Gastrocnemius medialis (tissue), 4 donors: ENCODE measurements at regions not wholly inside any gene's neighbourhood (a gene's known extent, or its start where the extent isn't known, plus 50 kb on each side); places are given as distances from the start of the nearest gene placed in this dataset.

Experiments
- CTCF ChIP-seq, 5 experiments: fragments of 450-650 bp in 3 of 5; fragments of 200-600 bp in 2 of 5; sonication (generic) in 2 of 5; IDR thresholded peaks in 4 of 5; conservative IDR thresholded peaks in 1 of 5; 1 replicate in 4 of 5; 2 replicates in 1 of 5; pipeline ENCODE4 v1.5.1; 2016 to 2019; ENCODE audit warnings: antibody characterized with exemption in 5 of 5, mild to moderate bottlenecking in 3 of 5, moderate library complexity in 3 of 5
- POLR2A ChIP-seq, 2 donors: fragments of 450-650 bp; IDR thresholded peaks; one replicate each; pipeline ENCODE4 v1.6.1; 2017; ENCODE audit warnings: antibody characterized with exemption in 2 of 2, mild to moderate bottlenecking in 2 of 2, moderate library complexity in 2 of 2

DNA sequence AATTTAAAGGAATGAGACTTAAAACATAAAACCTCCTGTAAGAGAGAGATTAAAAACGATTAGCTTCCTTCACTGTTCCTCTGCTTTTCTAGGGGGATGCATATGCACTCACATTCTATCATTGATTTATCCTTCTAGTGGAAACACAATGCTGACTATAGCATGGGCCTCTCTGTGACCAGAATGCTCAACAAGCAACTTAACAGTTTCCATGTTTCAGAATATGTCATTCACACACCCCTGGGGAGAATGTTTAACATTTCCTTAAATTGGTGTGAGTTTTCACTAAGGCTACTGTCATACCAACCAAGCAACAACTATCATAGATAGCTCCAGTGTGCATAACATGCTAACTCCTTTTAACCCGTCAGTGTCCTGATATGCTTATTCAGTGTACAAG is 337.9 kb upstream of the GRM7 start:
- TF ChIP-seq CTCF (IDR thresholded peaks at IDR 0.05 in 4 of 5, conservative IDR thresholded peaks at IDR 0.05 in 1 of 5) (no peak), POLR2A (IDR thresholded peaks at IDR 0.05) (no peak)
